ENCODE measurements at regions not wholly inside any gene's neighbourhood (a gene's known extent, or its start where the extent isn't known, plus 50 kb on each side); places are given as distances from the start of the nearest gene placed in this dataset.

- Histone ChIP-seq H3K4ac (ENCODE audit: low read depth, low read length) (no peak overlapping the region), H3K56ac (ENCODE audit: extremely low read depth, insufficient read depth, low read length) (no peak overlapping the region), H2BK120ac (ENCODE audit: low read depth, low read length) (no peak overlapping the region), H4K5ac (ENCODE audit: low read depth, low read length) (no peak overlapping the region), H3K18ac (ENCODE audit: low read depth, low read length) (no peak overlapping the region), H3K4me1 (ENCODE audit: control insufficient read depth, insufficient read depth, low read length) (0 out of 2 replicates have a peak, but pooled peaks cover 1% of the 10 kb centered on the region), H3K4me3 (ENCODE audit: insufficient read depth, low read depth, low read length) (no peak overlapping the region), H3K9me1 (ENCODE audit: insufficient read depth, low read length) (no peaks in the 10 kb centered on the region), H2AK5ac (ENCODE audit: low read depth, low read length) (no peak overlapping the region), H3K4me2 (ENCODE audit: low read depth, low read length) (no peak overlapping the region), H2BK5ac (ENCODE audit: low read depth, low read length, poor library complexity, severe bottlenecking) (no peak overlapping the region), H3K14ac (replicated peaks; ENCODE audit: low read depth, low read length) (no peak overlapping the region), H4K20me1 (ENCODE audit: insufficient read depth, low read length) (no peaks in the 10 kb centered on the region), H3K79me1 (ENCODE audit: low read depth in 1 of 2, low read length in 2 of 2) (no peaks in the 10 kb centered on the region), H2AFZ (replicated peaks; ENCODE audit: low read length, poor library complexity) (no peak overlapping the region), H2BK15ac (ENCODE audit: low read depth, low read length) (no peak overlapping the region), H4K8ac (ENCODE audit: low read depth in 2 of 2, low read length in 2 of 2) (no peak overlapping the region), H4K91ac (ENCODE audit: insufficient read depth, low read depth, low read length) (no peak overlapping the region), H3K9me3 (ENCODE audit: control insufficient read depth, insufficient read depth, low read length) (peaks cover 6% of the 10 kb centered on the region), H3K36me3 (ENCODE audit: control insufficient read depth, insufficient read depth, low read length) (no peaks in the 10 kb centered on the region), H2BK20ac (ENCODE audit: low read depth, low read length) (no peak overlapping the region), H3K27me3 (ENCODE audit: control insufficient read depth, insufficient read depth, low read length) (peaks cover 66% of the 10 kb centered on the region), H2AK9ac (replicated peaks; ENCODE audit: low read depth, low read length, poor library complexity) (no peak overlapping the region), H3K9ac (ENCODE audit: low read depth, low read length) (no peak overlapping the region), H3K23ac (ENCODE audit: low read depth, low read length) (no peak overlapping the region), H3K27ac (ENCODE audit: insufficient read depth, low read length) (no peak overlapping the region)
- no peak for DNase-seq
- in situ Hi-C loops (cut with MboI; ENCODE audit: low sequenced_read_pairs) (loop anchor here (5.0 kb wide), 1 partner anchor 169 kb away; no protein-coding TSS in a partner anchor), dilution Hi-C loops (cut with HindIII; ENCODE audit: low sequenced_read_pairs, unreplicated experiment) (no loop called here), intact Hi-C loops (cut with micrococcal nuclease) (no loop called here)
- no peak for ATAC-seq (ENCODE audit: low read depth)
- ChIA-PET CTCF (no interaction called here), POLR2A (ENCODE audit: unreplicated experiment) (no interaction called here)
- no TSS peak for BruUV-seq (replicated peaks)
- no peak for TF ChIP-seq FOS (IDR thresholded peaks at IDR 0.05; ENCODE audit: low read depth, low read length)
- TF ChIP-seq MXI1 (IDR thresholded peaks at IDR 0.05; ENCODE audit: borderline replicate concordance, low read depth, low read length) = no peak
- TF ChIP-seq, protein P1, sequence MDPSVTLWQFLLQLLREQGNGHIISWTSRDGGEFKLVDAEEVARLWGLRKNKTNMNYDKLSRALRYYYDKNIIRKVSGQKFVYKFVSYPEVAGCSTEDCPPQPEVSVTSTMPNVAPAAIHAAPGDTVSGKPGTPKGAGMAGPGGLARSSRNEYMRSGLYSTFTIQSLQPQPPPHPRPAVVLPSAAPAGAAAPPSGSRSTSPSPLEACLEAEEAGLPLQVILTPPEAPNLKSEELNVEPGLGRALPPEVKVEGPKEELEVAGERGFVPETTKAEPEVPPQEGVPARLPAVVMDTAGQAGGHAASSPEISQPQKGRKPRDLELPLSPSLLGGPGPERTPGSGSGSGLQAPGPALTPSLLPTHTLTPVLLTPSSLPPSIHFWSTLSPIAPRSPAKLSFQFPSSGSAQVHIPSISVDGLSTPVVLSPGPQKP (IDR thresholded peaks at IDR 0.05; ENCODE audit: borderline replicate concordance, low read depth, low read length) = no peak
- TF ChIP-seq MAFK (IDR thresholded peaks at IDR 0.05; ENCODE audit: low read depth, low read length) = no peak
These were observed 87.6 kb downstream of the NCR2 start for GRCh38 chr6:41423002-41423401.

All from IMR-90 (cell line).